ENCODE measurements at regions not wholly inside any gene's neighbourhood (a gene's known extent, or its start where the extent isn't known, plus 50 kb on each side); places are given as distances from the start of the nearest gene placed in this dataset.

DNA sequence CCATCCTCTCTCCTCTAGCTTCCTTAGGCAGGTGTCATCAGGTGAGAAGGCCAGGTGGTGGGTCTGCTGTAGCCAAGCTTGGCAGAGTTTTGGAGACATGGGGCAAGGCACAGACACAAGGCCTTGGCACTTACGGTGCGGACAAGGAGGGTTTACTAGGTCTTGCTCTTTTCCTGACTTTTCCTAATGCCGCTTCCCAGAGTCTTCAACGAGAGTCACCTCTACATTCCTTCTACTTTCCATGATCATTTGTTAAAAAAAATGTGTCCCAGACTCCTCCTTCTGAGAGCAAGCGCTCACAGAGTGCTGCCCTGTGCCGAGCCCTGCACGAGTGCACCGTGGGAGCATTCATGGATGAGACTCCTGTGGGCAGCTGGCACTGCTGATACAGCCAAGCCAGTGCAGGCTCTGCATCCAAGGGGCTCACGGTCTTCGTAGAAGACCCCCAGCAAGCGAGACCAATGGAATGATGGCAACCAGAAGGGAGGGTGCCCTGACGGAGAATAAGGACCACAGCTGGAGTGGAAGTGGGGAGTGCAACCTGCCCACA is 243.0 kb upstream of the MKI67 start:
- no peaks in the 10 kb centered on the region for H3K9me3 ChIP-seq (ENCODE audit: control insufficient read depth in 1 of 2, insufficient read depth in 1 of 2, low read depth in 1 of 2, low read length in 2 of 2)
- RAD21 ChIA-PET (ENCODE audit: low non-redundant PET in 1 of 2, low total read pairs in 2 of 2, uncharacterized antibody in 2 of 2, unreplicated experiment in 2 of 2): no interaction called here
- H3K4me1 ChIP-seq (ENCODE audit: control insufficient read depth in 1 of 2, insufficient read depth in 2 of 2, low read length in 2 of 2): no peaks in the 10 kb centered on the region
- H2AFZ ChIP-seq (ENCODE audit: low read depth, low read length, poor library complexity, severe bottlenecking): no peak overlapping the region
- H3K36me3 ChIP-seq (ENCODE audit: control insufficient read depth in 1 of 2, insufficient read depth in 2 of 2, low read length in 2 of 2): no peaks in the 10 kb centered on the region
- no peak overlapping the region for H3K4me2 ChIP-seq (ENCODE audit: low read length)
- H3K9me2 ChIP-seq (ENCODE audit: insufficient read depth): no peaks in the 10 kb centered on the region
- TF ChIP-seq POLR2A (IDR thresholded peaks at IDR 0.05; ENCODE audit: borderline replicate concordance, extremely low read depth, insufficient read depth, insufficient read length): no peak
- TF ChIP-seq FOSL1 (IDR thresholded peaks at IDR 0.05; ENCODE audit: low read depth): no peak
- TF ChIP-seq JUND (IDR thresholded peaks at IDR 0.05): no peak
- no peak for TF ChIP-seq EZH2phosphoT487 (IDR thresholded peaks at IDR 0.05; ENCODE audit: borderline replicate concordance)
- no peak for TF ChIP-seq EGR1 (IDR thresholded peaks at IDR 0.05; ENCODE audit: low read depth)
- TF ChIP-seq CEBPB (IDR thresholded peaks at IDR 0.05; ENCODE audit: low read depth): no peak
- no peaks in the 10 kb centered on the region for H4K20me1 ChIP-seq (ENCODE audit: insufficient read depth)
- intact Hi-C loops (cut with micrococcal nuclease): no loop called here
- H3K79me2 ChIP-seq (ENCODE audit: insufficient read depth, low read length): no peaks in the 10 kb centered on the region
- CTCF ChIA-PET: no interaction called here
- H3K9ac ChIP-seq (ENCODE audit: low read length): no peak overlapping the region
- peaks cover 52% of the 10 kb centered on the region for H3K27me3 ChIP-seq (ENCODE audit: insufficient read depth, low read length)
- H3K27ac ChIP-seq (ENCODE audit: low read depth, low read length): no peak overlapping the region
- BruUV-seq (replicated peaks): no TSS peak
- POLR2A ChIA-PET: no interaction called here
- ATAC-seq: no peak
- DNase-seq (ENCODE audit: low read depth, low spot score): no peak
- no peak overlapping the region for H3K4me3 ChIP-seq (replicated peaks in 1 of 2; ENCODE audit: low read depth in 1 of 2, low read length in 2 of 2)

DNA sequence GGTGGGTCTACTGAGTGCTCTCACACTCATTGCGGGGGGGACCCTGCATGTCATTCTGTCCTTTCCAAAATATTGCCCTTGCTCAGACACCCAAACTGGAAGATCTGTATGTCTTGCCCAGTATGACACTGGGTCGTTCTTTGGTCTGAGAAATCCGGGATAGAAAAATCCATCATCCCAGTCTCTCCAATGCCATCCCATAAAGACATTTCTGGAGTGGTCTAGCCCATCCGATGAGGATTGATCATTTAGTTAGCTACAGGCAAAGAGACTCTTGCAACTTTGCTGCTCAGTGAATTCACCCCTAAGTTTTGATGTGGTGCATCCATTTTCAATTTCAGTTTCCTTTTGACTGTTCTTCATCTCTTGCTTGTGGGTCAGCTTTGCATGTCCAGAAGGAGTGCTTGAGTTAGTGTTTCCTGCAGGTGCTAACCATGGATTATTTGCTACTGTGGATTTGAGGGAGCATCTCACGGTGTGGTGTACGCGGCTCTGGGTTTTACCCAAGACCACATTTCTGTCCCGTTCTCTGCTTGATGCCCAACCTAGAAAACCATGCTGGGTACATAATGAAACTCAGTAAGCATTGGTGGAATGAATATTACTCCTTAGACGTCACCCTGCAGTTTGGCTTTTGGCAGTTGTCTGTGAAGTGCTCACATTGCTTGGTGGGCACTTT is 247.0 kb upstream of the MKI67 start:
- Histone ChIP-seq H3K4me2 (ENCODE audit: low read length) (no peak overlapping the region), H3K79me2 (ENCODE audit: insufficient read depth, low read length) (no peaks in the 10 kb centered on the region), H3K4me3 (replicated peaks in 1 of 2; ENCODE audit: low read depth in 1 of 2, low read length in 2 of 2) (no peak overlapping the region), H3K9me3 (ENCODE audit: control insufficient read depth in 1 of 2, insufficient read depth in 1 of 2, low read depth in 1 of 2, low read length in 2 of 2) (no peaks in the 10 kb centered on the region), H3K9ac (ENCODE audit: low read length) (no peak overlapping the region), H3K9me2 (ENCODE audit: insufficient read depth) (no peaks in the 10 kb centered on the region), H3K36me3 (ENCODE audit: control insufficient read depth in 1 of 2, insufficient read depth in 2 of 2, low read length in 2 of 2) (no peaks in the 10 kb centered on the region), H3K27ac (ENCODE audit: low read depth, low read length) (no peak overlapping the region), H2AFZ (ENCODE audit: low read depth, low read length, poor library complexity, severe bottlenecking) (no peak overlapping the region), H3K27me3 (ENCODE audit: insufficient read depth, low read length) (peaks cover 51% of the 10 kb centered on the region; the same call in 1 of the 2 replicates), H3K4me1 (ENCODE audit: control insufficient read depth in 1 of 2, insufficient read depth in 2 of 2, low read length in 2 of 2) (no peaks in the 10 kb centered on the region), H4K20me1 (ENCODE audit: insufficient read depth) (no peaks in the 10 kb centered on the region)
- CTCF ChIA-PET: no interaction called here
- DNase-seq (ENCODE audit: low read depth, low spot score) (no peak), ATAC-seq (no peak)
- POLR2A ChIA-PET: interaction anchor here (0.6 kb wide), 1 partner anchor 1381 kb away, joined by 4 read pairs; no protein-coding TSS in a partner anchor
- no TSS peak for BruUV-seq (replicated peaks)
- intact Hi-C loops (cut with micrococcal nuclease): no loop called here
- RAD21 ChIA-PET (ENCODE audit: low non-redundant PET in 1 of 2, low total read pairs in 2 of 2, uncharacterized antibody in 2 of 2, unreplicated experiment in 2 of 2): no interaction called here
- no peak for TF ChIP-seq ELF1 (IDR thresholded peaks at IDR 0.05; ENCODE audit: borderline replicate concordance, low read depth)
- TF ChIP-seq EZH2 (IDR thresholded peaks at IDR 0.05): no peak
